Epidermal melanocyte (primary cell): ENCODE measurements at regions not wholly inside any gene's neighbourhood (a gene's known extent, or its start where the extent isn't known, plus 50 kb on each side); places are given as distances from the start of the nearest gene placed in this dataset.

Source experiments
- DNase-seq: peaks from one replicate; pipeline ENCODE4 v3.0.0; 2011; ENCODE audit warnings: low spot score; ENCODE audit not compliant: insufficient read length

DNA sequence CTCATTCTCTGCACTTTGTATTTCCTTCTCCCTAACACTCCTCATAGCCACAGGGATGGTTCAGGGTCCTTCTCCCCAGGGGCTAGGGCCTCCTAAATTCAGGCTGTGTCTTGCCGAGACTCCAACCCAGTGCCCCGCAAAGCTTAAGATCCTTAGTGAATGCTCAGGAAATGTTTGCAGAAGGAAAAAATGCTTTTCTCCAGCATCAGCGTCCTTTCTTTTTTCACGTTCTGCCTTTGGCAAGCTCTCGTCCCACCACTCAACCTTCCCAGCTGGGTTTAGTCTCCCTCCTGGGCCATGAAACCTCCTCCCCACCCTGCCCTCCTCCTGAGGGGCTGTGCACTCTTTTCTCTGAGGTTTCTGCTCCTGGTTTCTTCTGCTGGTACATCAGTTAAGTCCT lies 503.8 kb upstream of the B3GAT1 start:
- no peak for DNase-seq

GRCh38 chr11:134915212-134915611 lies 503.2 kb upstream of the B3GAT1 start:
- no peak for DNase-seq

- DNase-seq: no peak
These were observed 502.1 kb upstream of the B3GAT1 start for GRCh38 chr11:134913999-134914590.

GRCh38 chr11:134913391-134913790 lies 501.3 kb upstream of the B3GAT1 start:
- DNase-seq: no peak

DNA sequence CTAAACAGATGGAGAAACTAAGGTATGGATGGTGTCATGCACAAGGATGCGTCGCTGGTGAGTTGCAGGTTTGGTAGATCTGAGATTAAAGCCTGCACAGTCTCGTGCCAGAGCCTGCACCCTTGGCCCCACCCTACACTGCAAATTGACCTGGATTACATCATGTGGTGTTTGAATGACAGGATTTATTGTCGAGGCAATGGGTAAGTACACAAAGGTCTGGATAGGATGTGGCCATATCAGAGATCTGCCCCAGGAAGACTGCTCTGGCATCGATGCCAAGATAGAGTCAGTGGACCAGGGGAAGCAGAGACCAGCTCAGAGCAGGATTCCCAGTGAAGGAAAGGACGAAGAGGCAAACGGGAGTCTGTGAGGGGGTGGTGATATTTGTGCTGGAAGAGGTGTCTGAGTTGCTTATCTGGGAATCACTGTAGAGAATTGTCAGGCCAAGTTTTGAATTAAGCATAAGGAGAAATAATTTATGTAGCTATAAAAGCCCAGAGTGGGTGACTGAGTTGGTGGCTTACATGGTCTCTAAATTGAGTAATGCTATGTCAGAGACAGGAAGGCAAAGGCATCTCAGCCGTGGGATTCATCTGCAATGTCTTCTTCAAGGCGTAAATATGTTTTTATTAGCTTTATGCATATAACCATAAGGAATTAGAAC lies 499.6 kb upstream of the B3GAT1 start:
- no peak for DNase-seq

GRCh38 chr11:134908583-134908982 lies 496.5 kb upstream of the B3GAT1 start:
- DNase-seq: no peak

DNA sequence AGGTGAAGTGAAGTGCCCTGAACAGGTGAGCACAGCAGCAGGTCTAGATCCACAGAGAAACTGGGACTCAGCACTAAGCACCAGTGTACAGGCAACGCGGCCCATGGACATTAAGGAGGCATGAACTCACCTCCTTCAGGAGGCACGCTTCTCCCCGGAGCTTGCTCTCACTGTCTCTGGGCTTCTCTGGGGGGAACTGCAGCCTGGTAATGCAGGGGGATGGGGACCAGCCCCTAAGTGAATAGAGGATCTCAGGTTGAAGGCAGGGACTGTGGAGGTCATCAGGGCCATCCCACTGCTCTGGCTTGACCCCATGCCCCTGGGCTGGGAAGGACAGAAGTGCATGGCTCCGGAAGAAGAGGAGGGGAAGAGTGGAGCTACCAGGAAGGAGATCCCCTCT lies 495.6 kb upstream of the B3GAT1 start:
- DNase-seq: no peak

DNA sequence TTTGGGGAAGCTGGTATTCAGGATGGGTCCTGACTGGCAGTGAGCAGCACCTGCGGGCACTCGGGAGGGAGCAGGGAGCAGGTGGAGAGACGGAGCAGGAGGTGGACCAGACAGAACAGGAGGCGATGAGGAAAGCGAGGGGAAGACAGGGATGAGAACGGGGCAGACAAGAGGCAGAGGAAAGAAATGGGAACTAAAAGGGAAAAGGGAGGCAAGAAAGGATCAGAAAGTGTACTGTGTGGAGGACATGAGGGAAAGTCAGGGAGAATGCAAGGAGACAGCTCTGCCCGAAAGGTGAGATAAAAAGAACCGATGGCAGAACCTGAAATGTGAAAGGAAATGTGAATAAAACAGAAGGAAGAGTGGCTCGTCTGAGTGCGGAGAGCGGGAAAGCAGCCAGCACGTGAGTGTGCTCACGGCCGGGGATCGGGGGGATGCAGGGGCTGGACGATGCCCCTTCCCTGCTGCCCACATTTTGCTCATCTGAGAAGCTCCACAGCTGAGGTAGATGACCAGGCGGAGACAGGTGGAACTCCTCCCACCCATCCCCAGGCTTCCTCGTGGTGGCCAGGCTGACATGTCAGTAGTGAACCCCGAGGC lies 494.4 kb upstream of the B3GAT1 start:
- no peak for DNase-seq

GRCh38 chr11:134905928-134906327 lies 493.9 kb upstream of the B3GAT1 start:
- no peak for DNase-seq

DNA sequence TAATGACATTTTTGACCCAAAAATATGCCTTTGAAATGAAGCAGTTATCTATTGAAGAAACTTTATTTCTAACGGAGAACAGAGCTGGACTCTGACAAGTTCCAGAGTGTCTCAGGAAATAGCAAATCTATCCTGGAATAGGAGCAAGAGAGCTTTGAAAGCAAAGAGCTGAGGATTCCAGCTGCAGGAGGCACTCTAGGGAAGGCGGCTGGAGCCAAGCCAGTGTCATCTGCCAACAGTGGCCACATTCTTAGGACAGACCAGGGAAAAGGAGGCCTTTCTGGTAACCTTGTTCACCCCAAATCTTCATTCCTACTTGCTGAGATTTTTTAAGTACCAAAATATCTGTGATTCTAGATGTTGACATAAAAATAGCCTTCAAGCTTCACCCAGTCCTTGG lies 493.5 kb upstream of the B3GAT1 start:
- no peak for DNase-seq

GRCh38 chr11:134904103-134904790 lies 492.2 kb upstream of the B3GAT1 start:
- no peak for DNase-seq

DNA sequence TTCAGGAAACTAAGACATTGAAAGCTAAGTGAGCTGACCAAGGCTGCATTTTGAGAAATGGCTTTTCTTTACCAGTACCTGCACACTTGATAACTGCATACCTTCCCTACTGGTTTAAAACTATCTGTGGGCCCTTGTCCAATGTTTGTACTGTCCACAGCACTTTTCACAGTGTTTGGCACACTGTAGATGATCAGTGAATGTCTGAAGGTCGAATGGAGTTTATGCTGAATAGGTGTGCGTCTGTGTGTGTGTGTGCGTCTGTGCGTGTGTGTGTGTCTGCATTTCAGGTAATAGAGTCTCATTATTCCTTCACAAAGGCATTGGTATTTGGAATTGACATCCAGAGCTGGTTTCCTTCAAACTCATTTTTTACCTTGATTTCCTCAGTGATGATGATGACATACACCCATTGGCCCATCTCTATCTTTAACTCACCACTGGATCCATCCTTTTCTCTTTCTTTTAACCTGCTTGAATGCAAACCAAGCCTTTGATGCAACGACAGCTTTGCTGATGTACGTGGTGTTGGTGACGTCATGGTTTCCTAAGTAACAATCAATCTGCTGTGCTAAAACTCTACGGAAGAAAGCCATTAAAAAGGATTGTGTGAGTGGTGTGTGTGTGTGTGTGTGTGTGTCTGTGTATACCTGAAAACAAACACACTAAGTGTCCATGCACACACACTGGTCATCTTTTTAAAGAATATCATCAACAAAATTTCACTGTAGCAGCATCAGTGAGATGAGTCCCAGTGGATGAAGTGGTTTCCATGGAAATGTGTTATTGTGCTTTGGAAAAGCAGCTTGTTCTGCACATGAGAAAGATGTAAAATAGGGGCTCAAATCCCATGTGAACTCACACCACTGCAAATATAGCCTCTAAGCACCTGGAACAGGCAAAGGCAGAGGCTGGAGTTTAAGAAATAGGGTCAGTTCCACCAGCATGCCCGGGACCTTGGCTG lies 490.2 kb upstream of the B3GAT1 start:
- no peak for DNase-seq

GRCh38 chr11:134901542-134901941 lies 489.5 kb upstream of the B3GAT1 start:
- no peak for DNase-seq

DNA sequence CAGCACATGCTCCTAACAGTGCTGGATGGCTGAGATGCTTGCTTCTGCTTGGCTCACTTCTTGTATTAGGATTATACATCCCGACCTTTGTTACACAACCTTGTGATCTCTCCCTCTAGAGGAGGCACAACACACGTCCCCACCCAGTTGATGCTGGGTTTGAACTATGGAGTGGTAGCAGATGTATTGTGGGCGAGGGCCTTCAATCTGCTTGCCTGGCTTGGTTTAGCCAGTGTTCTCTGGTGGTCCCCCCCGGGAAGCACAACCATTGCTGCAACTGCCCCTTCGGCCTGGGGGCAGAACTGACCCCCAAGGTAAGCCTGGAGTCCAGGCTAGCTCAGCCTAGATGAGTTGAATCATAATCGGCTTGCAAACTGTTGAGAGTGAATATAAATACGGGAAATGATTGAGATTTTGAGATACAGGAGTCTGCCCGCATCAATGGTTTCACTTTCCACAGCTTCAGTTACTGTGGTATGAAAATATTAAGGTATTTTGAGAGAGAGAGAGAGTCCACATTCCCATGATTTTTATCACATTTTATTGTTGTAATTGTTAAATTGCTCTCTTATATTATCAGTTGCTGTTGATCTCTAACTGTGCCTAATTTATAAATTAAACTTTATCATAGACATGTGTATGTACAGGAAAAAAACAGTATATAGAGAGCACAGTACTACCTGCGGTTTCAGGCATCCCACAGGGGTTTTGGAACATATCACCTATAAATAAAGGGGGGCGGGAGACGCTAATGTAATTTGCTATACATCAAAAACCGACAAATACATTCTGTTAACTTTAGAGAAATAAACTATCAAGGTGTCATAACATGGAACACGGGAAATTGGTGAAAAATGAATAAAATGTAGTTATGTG lies 482.0 kb upstream of the B3GAT1 start:
- DNase-seq: no peak

GRCh38 chr11:134890446-134890845 lies 478.4 kb upstream of the B3GAT1 start:
- DNase-seq: no peak

DNA sequence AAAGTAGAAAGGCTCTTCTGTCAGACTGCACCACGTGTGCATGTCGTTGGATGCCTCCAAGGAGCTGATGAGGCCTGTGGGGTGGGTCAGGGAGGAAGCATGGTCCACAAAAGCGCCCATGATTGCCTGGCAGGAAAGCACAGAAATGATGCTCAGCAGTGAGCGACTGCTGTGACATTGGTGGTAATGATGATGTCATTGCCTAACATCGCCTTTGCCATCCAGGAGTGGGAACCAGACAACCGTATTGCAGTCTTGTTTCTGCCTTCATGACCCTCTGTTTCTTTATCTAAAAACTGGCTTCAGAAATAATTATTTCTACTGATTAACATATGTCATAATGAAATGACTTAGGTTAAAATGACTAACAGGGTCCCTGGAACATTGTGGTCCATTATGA lies 477.8 kb upstream of the B3GAT1 start:
- DNase-seq: no peak

DNA sequence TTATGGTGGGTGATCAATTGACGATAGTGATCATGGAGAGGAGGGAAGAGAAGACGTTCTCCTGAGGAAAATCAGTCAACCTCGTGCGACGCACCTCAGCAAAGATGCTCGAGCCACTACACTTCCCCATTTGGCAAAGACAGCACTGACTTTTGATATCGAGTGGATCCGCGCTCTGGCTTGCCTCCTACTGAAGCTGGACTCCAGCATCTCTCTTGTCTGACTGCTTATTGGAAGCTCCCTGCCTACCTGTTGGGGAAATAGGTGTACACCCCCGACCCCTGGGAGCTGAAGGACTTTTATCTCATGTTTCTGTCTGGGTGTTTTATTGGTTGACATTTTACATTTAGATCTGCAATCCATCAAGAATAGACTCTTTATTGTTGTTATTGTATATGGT lies 476.8 kb upstream of the B3GAT1 start:
- DNase-seq: no peak

DNA sequence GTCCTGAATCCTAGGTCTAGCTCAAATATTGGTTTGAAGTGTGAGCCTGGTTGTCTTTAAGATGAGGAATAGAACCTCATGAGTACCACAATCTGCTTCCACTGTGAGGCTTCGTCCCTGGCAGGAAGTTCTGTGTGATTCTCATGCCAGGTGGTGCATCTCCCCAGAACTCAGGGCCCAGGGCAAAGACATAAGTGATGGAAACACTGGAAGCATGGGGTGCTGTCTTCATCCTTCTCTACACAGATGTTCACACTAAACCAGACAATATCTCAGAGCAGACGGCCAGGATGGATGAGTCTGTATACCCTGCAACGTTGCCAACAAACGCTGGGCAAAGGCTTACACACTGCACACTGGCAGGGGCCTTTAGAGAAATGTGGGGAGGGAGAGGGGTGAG lies 475.9 kb upstream of the B3GAT1 start:
- no peak for DNase-seq

DNA sequence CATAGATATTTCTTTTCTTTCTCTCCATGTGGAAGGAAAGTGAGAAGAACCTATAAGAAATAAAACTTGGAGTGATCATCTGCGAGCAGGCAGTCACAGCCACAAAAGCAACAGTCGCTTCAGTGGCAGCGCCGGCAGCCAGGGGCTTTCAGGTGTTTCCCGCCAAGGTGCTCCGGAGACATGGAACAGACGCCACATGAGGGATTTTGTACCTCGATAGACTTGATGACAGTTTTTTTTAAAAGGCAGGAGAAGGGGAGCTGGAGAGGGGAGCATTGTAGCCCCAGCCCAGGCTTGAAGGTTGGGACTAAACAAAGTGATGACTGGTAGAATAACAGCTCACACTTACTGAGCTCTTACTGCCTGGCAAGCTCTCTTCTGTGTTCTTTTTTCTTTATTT lies 471.4 kb upstream of the B3GAT1 start:
- no peak for DNase-seq

DNA sequence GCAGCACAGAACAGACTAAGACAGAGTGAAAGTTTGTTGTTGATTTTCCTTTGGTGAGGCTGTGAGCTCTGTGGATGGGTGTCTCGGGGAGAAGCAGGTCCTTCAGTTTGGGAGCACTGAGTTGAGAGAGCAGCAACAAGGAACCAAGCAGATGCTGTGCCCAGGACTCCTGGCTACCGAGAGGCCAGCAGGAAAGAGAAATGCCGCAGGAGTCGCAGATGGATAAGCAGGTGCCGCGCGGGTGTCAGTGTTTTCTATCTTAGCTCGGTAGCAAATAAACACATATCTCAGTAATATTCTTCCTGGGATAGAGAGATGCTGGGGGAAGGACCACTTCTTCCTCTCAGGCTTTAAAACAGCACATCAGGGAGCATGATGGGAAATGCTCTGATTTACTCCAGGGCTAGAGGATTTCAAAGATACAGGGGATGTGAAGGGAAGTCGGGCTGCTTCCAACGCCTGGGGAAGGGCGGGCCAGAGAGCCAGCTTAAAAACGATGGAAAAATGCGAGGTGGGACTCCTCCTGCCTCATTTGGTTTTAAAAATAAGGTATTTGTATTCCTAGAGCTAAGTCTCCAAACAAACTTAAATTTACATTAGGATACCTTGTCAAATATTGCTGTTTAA lies 470.7 kb upstream of the B3GAT1 start:
- no peak for DNase-seq
